H1 (cell line): ENCODE measurements at regions not wholly inside any gene's neighbourhood (a gene's known extent, or its start where the extent isn't known, plus 50 kb on each side); places are given as distances from the start of the nearest gene placed in this dataset.

Experiments used
- BCL11A ChIP-seq, 2 experiments: IDR thresholded peaks; one replicate each; pipeline ENCODE4 v1.6.1; 2011; ENCODE audit warnings: low read depth in 2 of 2, low read length in 2 of 2, mild to moderate bottlenecking in 2 of 2
- SUZ12 ChIP-seq: fragments of 200-600 bp; sonication (generic); IDR thresholded peaks from 2 replicates; pipeline ENCODE4 v1.6.1; 2012; ENCODE audit warnings: mild to moderate bottlenecking, inconsistent platforms, low read length, moderate library complexity, mixed read lengths

- TF ChIP-seq BCL11A (IDR thresholded peaks at IDR 0.05; ENCODE audit: low read depth in 2 of 2, low read length in 2 of 2) (no peak), SUZ12 (no peak)
These were observed 415.8 kb downstream of the ACTL7B start (continued) for GRCh38 chr9:108439947-108440346.
